HG03280 (cell line): ENCODE measurements at regions not wholly inside any gene's neighbourhood (a gene's known extent, or its start where the extent isn't known, plus 50 kb on each side); places are given as distances from the start of the nearest gene placed in this dataset.
A peak's percentile ranks its signal among the peaks of the same experiment; 100 is the strongest.
"Not testable (repeated sequence)": the region's sequence is repeated elsewhere in the genome, so short reads cannot be mapped to it uniquely, and the experiment has no call there.

Experiments used
- ATAC-seq: cut with Tn5 transposase; IDR thresholded peaks from one replicate; pipeline ENCODE4 v1.9.1; 2021; ENCODE audit warnings: mild to moderate bottlenecking, moderate library complexity; ENCODE audit not compliant: unreplicated experiment

DNA sequence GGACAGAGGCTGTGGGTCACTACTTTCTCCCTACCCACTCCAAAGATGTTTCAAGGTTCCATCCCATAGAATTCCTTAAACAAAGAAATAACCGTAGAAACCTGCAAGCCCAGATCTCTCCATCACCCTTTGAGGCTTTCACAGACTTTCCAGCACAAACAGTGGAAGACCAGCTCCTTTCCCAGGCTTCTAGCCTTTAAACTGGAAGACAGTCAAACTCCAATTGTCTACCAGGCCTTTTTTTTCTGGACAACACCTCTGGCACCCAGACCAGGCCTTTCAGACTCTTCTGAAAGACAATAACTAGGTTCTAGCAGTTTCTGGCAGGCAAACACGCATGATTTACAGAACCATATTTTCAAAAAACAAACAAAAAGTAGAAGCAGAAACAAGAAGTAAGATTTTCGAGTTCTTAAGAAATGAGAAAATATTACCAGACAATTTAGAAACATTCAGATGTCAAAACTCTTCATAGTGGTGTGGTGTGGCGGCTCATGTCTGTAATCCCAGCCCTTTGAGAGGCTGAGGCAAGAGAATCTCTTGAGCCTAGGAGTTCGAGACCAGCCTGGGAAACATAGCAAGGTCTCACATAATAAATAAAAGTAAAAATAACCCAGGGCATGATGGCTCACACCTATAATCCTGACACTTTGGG, 73.0 kb upstream of the EPCAM start:
- no peak for ATAC-seq

DNA sequence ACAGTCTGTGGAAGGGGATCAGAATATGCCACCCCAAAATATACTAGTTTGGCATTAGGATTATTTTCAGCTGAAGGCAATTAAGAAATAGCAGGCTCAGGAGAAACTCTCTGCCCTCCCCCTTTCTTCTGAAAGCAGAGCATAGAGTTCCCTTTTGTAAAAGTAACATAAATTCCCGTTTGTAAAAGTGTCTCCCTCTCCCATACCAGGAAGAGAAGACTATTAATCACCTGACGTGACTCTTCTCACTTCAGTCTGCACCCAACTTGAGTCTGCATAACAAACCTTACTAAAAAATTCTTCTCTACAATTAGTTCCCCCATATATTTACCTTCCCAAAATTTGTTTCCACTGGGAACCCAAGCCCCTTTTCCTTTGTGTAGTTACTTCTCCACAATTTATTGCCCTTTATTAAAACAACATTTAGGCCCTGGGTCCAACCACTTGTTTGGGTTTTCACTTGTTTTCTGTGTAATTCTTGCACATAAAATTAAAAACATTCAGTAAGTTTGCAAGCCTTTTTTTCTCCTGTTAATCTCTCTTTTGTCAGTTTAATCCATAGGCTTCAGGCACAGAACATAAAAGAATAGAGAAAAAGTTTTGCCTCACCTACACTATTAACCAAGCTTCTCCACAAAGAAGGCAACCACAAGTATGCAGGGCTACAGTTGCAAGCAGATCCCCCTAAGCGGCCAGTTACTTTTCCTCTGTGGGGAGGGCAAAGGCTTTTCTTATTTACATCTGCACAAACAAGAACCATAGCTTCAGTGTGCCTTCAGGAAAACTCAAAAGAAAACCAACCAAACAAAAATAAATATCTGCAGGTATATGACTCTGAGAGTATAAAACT, 73.8 kb upstream of the EPCAM start:
- no peak for ATAC-seq

DNA sequence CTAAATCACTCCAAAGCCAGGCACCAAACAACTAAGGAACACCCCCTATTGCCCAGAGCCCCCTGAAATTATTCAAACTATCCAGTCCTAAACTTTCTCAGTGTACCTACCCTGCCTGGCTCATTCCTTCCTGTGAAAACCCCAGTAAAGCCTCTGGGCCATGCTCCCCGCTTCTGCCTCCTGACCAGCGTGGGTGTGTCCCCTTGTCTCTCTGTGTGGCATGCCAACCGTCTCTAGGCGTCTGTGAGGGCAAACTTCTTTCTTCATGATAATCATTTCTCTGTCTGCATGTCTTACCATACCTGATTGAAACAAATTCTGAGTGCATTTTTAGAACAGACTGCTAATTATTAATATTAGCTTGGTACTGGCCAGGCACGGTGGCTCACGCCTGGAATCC, 75.1 kb upstream of the EPCAM start:
- ATAC-seq, result no peak

DNA sequence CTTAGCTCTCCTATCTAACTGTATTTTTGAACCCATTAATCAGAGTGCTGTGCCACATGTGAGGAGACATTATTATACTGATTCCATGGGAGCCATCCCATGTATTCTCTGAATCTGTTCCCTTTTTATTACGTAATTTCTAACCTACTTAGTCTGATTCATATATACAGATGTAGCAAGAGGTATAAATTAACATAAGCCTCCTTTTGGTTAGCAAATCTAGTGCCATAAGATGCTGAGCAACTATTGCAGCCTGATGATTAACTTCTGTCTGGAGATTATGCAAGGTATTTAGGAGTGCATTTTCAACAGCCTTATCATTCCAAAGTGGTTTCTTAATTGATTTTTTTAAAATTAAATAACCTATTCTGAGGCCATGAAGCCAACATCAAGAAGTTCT, 80.2 kb upstream of the EPCAM start:
- ATAC-seq, result no peak

- ATAC-seq, result no peak
These were observed 85.5 kb upstream of the EPCAM start for GRCh38 chr2:47283659-47284058.

DNA sequence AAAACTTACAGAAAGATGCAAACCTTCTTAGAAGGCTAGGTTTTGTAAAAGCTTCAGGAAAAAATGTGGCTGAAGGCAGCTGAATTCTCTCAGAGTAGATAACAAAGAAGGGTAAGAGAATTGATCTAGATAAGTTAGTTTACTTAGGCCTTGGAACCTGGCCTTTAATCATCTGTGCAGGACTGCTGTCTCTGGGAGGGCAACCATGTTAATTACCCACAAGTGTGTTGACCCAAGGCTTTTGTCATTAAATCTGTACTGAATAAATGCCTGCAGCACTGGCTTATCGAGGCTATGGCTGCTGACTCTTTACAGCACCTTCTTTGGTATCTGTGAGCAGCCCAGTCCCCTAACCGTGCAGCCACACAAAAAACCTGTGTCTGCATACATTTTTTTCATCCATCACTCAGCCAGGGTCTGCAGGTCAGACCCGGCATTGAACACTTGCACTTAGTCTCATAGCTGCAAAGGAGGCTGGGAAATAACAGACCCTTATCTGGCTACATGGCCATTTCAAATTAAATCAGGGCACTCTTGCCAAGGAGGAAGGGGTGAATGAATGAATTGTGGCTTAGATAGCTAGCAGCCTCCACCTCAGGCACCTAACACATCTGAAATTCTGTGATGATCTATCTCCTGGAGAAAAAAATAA, 86.4 kb upstream of the EPCAM start:
- no peak for ATAC-seq

DNA sequence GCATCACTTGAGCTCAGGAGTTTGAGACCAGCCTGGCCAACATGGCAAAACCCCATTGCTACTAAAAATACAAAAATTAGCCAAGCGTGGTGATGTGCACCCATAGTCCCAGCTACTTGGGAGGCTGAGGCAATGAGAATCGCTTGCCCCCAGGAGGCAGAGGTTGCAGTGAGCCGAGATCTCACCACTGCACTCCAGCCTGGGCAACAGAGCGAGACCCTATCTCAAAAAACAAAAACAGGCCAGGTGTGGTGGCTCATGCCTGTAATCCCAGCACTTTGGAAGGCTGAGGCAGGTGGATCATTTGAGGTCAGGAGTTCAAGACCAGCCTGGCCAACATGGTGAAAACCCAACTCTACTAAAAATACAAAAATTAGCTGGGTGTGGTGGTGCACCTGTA, 89.6 kb upstream of the EPCAM start:
- not testable (repeated sequence) for ATAC-seq

DNA sequence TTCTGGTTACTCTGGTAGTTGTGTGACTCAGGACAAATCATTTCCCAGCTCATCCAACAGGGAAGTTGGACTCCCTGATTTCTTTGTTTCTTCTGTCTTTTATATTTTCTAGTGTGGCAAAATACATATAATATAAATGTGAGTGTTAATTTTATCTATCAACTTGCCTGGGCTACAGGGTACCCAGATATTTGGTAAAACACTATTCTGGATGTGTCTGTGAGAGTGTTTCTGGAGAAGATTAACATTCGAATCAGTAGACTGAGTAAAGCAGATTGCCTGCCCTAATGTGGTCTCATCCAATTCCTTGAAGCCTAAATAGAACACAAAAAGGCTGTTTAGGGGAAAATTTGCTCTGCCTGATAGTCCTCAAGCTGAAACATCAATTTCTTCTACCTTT, 91.1 kb upstream of the EPCAM start:
- no peak for ATAC-seq

DNA sequence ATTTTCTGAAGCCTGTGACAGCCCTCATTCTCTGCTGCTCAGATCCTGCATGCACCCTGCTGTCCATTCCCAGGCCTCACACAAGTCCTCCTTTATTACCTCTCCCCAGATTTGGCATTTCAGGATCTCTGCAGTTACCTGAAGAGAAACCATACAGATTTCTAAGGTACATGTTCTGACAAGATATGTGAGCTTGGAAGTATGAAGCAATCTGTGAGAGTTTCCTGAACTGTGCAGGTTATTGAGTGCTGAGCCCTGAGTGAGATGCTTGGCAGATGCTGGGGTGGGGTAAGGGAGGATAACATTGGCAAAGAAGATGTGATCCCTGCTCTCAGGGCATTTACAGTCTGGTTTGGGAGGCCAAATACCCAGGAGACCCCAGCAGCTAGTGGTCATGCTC, 91.9 kb upstream of the EPCAM start:
- ATAC-seq, result no peak

GRCh38 chr2:47276061-47276460, 93.0 kb upstream of the EPCAM start:
- ATAC-seq, result no peak

DNA sequence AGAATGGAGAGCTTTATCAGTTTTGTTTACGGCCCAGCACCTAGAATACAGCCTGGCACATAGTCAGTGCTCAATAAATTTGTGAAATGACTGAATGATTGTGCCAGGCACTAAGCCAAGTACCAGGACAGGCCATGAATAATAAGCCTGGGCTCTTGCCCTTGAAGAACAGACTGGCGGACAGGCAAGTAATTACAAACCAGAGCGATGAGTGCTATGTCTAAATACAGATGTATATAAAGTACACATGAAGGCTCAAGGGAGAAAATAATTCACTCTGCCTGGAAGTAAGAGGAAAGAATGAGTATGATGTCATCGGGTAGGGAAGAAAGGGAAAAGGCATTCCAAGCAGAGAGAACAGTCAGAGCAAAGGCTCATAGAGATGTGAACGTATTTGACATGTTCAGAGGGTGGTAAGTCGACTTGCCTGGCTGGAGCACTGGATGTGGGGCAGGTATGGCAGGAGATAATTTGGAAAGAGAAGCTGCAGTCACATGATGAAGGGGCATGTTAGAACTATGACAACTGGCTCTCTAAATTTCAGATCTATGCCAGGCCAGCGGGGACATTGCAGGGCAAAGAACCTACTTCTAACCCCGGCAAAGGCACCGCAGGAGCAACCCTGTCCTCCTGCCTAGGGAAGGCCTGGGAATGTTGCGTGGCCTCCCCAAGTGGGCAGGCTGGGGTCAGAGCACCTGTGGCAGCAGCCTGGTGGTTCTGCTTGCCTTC, 94.9 kb upstream of the EPCAM start:
- ATAC-seq, result no peak

- ATAC-seq, result no peak
These were observed 96.0 kb upstream of the EPCAM start for GRCh38 chr2:47272905-47273758.

DNA sequence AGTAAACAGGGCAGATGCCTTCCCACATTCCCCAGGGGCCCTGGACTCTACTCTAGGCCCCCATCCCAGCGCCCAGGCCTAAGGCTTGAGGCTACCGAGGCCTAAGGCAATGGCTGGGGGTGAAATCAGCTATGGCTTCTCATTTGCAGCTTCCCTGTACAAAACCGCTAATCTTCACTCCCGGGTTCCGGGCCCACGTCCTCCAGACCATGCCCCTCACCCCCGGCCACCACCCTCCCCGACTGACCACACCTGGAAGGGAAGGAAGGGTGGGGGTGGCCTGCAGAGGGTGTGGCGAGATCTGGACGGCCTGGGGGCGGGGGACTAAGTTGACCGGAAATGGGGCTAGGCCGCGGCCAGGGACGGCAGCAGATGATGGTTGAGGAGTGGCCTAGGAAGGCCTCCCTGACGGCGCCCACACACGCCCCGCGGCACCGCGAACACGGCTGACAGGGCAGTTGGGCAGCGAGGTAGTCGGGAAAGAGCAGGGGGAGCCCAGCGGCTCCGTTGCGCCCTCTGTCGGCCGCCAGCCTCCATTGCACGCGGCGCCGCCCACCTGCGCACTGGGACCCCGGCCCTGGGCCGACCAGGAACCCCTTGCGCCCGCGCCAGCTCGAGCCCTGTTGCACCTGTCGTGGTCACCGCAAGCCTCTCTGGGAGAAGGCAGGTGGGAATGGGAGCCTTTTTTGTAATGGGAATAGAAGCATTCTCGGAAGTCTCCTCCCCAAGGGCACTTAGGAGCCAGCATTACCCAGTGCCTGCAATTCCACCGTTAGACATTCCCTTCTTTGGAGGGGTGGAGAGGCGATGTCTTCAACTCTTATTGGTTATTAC, 95.9 kb upstream of the CALM2 start:
- peak; percentile 82 for ATAC-seq

GRCh38 chr2:47271054-47272000, 95.0 kb upstream of the CALM2 start:
- no peak for ATAC-seq

GRCh38 chr2:47270421-47270820, 94.1 kb upstream of the CALM2 start:
- no peak for ATAC-seq

DNA sequence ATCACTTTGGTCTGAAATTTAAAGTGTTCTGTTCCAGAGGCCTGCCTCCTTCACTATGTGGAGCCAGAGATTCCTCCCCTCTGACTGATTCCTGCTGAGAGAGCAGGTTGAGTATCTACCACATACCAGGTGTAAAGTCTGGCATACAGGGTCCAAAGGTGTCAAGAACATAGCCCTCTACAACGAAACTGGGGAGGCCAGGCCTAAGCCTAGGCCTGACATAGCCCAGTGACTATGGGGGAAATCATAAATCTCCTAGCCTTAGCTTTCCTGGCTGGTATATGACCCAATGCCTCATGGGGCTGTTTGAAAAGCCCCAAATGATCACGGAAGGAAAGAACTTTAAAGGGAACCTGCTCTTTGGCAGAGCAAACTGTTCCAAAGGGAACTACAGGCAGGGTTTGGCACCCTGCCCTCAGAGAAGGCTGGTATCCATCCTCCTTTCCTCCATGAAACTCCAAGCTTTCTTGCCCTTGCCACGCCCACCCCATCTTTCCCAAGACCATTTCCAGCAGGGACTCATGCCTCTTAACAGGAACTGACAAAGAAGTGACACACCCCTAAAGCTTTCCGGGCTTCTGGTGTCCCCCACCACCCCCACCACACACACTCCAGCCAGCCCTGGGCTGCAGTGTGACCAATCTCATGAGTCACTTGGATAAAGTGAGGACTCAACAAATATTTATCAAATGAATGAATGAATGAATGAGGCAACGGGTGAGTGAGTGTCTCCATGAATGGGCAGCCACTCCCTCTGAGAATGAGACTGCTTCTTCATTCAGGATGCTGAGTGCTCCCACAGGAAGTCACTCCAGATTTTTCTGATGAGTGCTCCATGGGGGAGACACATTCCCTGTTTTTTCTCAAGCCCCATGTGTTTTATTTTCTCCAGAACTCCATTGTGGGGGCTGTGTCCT, 93.3 kb upstream of the CALM2 start:
- no peak for ATAC-seq

- ATAC-seq, result no peak
These were observed 91.4 kb upstream of the CALM2 start for GRCh38 chr2:47267711-47268086.
